HG03442 (cell line): ENCODE measurements at regions not wholly inside any gene's neighbourhood (a gene's known extent, or its start where the extent isn't known, plus 50 kb on each side); places are given as distances from the start of the nearest gene placed in this dataset.
"Not testable (repeated sequence)": the region's sequence is repeated elsewhere in the genome, so short reads cannot be mapped to it uniquely, and the experiment has no call there.

Experiments used
- ATAC-seq: cut with Tn5 transposase; IDR thresholded peaks from one replicate; pipeline ENCODE4 v1.9.1; 2021; ENCODE audit warnings: mild to moderate bottlenecking, moderate library complexity; ENCODE audit not compliant: unreplicated experiment

DNA sequence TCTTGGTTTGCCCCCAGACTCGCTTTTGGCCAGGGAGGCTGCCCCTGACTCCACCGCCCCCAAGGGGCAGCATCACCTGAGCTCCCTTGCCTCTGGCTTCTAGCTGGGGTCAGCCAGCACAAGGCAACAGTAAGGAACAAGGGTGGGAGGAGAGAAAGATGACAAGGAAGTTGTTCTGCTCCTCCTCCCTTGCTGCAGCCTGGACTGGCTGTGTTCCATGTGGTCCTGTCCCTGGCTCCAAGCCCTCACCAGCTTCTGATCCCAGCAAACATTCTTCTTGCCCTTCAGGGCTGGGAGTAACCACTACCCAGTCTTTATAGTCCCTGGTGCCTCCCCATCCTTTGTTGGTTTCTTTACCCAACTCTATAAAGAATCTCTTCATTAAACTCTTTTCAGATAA is 100.3 kb upstream of the SPIN1 start:
- no peak for ATAC-seq

DNA sequence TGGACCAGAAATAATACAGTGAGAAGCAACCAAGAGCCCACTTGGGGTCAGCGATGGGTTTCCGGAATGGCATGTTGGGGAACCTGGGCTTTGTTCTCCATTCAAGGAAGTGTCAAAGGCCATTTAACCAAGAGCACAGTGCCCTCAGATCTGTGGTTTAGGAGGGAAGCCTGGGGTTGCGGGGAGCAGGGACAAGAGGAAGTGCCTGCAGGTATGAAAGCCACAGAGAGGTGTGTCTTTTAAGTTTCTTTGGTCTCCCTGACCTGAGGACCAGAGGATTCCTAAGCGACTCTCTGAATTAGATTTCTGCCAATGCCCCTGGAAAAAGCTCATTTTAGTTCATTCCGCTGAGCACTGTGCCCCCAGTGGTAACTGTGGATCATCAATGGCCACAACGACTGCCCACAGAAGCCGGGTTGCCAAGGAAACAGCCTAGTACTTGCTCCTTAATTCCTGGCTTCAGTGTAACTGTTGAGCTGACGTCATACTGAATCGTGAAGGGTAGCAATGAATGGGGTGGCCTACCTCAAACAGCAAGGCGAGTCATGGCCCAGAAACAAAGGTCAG is 107.3 kb upstream of the SPIN1 start:
- ATAC-seq: no peak

DNA sequence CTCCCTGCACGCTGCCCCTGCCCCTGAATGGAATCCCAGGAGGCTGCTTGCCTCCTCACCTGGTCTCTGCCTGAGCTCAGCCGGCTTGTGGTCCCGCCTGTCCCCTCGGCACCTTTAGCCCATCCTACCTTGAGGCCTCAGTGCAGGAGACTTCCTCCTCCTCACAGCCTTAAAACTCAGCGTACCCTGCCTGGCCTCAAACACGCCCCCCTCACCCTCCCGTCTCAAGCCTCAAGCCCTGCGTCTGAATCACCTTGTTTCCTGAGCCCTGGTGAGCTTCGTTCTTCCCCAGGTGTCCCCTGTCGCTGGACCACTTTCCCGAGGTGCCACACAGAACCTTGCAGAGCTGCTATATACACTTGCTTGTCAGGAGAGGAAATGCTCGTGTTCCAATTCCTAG is 110.2 kb upstream of the SPIN1 start:
- ATAC-seq: no peak

DNA sequence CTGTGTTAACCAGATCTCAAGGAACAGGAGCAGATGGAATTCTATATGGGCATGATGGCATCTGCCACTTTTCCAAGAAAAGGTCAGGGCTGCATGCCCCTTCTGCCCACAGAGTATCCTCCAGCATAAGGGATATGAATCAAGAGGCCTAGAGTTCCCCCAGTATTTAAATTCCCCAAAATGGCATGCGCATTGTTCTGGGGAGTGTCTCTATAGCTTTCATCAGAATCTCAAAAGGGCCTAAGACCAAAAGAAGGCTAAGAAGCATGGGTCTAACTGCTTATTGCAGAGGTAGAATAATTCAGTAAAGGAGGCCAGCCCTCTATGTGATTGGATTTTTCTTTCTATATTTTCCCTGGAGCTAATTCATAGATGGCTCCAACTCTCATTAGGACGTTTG is 114.2 kb upstream of the SPIN1 start:
- no peak for ATAC-seq

DNA sequence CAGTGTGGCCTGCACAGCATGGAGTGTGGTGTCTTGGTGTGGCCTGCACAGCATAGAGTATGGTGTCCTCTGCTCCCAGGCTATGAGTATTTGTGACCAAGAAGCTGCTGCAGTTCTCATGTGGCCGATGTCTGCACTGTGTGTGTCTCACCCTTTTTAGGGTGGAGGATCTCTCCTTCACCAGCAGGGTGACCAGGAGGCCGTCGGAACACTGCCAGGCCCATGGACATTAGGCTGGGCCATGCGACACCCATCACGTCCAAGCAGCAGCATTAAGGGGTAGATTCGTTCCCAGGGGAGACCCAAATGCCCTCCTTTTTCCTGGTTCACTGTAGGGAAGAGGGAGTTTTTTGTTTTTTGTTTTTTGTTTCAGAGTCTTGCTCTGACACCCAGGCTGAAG is 115.3 kb upstream of the SPIN1 start:
- ATAC-seq: no peak

DNA sequence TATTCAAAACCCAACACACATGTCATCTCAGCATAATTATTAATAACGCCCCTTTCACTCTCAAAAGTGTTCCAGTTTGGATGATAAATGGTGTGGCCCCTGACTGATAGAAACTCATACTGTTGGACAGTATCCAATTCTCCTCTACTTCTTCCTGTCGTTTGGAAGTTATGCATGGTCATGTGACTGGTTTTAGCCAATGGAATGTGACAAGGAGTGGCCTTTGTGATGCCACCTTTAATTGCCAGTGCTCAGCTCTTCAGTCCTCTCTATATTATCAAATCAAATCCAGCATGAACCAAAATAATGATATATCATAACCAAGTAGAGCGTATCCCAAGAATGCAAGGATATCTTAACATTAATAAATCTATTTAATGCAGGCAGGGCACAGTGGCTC is 117.8 kb upstream of the SPIN1 start:
- no peak for ATAC-seq

DNA sequence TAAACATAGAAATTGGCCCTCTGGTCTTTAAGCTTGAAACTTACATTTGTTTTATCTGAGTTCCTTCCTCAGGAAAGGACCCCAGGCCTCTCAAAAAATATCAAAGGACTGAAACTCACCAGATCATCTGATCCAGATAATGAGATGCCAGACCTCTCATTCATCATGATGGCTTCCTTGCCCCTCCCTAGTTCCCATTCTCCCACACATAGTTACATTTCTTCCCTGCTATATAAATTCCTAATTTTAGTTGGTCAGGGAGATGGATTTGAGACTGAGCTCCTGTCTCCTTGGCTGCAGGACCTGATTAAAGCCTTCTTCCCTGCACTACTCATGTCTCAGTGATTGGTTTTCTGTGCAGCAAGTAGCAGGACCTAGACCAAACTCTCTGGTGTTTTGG is 119.4 kb upstream of the SPIN1 start:
- ATAC-seq: no peak

DNA sequence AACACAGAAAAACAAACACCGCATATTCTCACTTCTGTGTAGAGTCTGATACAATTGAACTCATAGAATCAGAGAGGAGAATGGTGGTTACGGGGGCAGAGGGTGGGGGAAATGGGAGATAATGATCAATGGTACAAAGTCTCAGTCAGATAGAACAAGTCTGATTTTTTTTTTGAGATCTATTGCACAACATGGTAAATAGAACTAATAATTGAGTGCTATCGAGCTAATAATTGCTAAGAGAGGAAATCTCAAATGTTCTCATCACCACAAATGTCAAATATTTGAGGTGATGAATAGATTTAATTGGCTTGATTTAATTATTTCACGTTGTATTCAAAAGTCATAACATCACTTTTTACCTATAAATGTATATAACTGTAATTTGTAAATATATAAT is 121.0 kb upstream of the SPIN1 start:
- ATAC-seq: no peak

DNA sequence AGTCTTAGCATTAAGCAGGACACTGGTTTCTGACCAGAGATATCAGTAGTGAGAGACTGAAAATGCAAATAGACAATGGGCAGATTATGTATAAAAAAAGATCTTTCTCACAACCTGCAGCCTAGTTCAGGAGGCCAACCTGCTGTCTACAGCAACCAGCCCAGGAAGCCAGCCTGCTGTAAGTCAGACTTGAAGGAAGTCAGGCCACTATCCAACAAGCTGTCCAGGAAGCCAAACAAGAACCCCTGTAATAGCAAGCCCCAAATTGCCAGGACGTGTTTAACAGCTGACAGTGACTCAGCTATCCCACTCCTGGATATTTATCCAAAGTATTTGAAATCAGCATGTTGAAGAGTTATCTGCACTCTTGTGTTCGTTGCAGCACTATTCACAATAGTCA is 121.8 kb upstream of the SPIN1 start:
- ATAC-seq: no peak

DNA sequence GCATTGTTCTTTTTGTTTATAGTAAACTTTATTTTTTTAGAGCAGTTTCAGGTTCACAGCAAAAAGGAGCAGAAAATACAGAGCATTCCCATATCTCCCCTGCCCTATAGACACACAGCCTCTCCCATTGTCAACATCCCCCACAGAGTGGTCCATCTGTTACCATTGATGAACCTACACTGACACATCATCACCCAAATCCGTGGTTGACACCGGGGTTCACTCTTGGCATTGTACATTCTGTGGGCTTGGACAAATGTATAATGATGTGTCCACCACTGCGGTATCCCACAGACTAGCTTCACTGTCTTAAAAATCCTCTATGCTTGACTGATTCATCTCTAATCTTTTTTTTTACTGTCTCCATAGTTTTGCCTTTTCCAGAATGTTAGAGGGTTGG is 120.7 kb upstream of the SPATA31C2 start:
- ATAC-seq: no peak

DNA sequence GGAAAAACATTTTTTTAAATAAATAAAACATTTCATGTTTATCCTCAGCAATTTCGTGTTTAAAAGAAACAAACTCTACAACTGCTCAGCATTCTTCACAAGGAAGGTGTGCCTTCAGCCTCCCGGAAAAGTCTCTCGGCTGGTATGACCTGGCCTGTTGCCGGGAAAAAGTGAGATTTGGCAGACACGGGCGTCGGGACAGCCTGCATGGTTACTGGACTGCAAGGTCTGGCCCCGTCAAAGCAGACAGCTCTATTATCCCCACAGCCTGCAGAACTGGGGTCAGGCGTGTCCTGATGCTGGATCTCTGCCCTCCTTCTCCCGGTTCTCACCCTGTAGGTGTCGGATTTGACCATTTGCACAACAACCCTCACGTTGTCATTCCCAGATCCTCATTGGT is 120.3 kb upstream of the SPATA31C2 start:
- no peak for ATAC-seq

DNA sequence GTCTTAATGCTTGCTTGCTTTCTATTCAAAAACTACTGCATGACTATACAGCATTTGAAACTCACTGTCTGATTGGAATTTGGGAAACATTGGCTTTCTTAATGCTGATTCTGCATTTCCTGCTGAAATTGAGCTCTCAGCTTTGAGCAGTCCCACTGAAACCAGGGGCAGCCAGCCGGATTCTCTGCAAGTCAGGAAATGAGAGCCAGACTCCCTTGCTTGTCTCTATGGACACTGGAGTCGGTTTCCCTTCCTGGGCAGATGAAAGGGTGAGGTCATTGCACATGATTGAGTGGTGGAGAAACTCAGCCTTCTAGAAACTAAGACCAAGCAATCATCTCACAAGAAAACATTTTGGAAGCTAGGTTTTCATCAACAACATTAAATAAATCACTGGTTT is 119.7 kb upstream of the SPATA31C2 start:
- no peak for ATAC-seq

DNA sequence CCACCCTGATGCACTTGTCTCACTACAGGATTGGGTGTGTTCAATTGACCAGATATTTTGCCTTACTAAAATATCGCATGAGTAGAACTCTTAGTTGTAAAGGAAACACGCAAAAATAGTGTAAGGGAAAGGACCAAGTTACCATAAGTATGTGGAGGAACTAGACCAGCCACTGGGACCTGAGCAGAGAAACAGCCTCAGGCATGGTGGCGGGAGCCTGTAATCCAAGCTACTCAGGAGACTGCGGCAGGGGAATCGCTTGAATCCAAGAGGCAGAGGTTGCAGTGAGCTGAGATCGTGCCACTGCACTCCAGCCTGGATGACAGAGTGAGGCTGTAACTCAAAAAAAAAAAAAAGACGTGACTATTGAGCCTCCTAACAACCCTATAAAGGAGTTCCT is 117.9 kb upstream of the SPATA31C2 start:
- no peak for ATAC-seq

DNA sequence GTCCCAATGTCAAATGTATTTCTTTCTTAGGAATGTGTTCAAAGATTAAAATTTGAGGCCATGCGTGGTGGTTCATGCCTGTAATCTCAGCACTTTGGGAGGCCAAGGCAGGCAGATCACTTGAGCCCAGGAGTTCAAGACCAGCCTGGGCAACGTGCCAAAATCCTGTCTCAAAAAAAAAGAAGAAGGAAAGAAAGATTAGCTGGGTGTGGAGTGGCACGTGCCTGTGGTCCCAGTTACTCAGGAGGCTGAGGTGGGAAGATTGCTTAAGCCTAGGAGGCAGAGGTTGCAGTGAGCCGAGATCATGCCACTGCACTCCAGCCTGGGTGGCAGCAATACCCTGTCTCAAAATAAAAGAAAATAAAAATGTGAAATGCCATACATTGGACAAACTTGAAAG is 117.5 kb upstream of the SPATA31C2 start:
- ATAC-seq: not testable (repeated sequence)

DNA sequence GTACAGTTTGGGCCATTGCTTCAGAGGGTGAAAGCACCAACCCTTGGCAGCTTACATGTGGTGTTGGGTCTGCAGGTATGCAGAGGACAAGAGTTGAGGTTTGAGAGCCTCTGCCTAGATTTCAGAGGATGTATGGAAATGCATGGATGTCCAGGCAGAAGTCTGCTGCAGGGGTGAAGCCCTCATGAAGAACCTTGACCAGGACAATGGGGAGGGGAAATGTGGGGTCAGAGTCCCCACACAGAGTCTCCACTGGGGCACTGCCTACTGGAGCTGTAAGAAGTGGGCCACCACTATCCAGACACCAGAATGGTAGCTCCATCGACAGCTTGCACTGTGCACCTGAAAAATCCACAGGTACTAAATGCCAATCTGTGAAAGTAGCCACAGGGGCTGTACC is 113.6 kb upstream of the SPATA31C2 start:
- no peak for ATAC-seq

DNA sequence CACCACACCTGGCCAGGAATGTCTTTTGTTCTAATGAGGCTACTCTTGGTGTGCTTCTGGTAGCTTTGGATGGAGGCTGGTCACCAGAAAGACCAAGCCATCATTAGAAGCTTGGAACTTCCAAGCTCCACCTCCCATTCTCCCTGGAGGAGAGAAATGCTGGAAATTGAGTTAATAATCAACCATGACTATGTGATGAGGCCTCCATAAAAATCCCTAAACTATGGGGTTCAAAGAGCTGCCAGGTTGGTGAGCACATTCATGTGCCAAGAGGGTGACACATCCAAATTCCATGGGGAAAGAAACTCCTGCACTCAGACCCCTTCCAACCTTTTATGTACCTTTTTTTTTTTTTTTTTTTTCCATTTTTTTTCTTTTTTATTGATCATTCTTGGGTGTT is 105.5 kb upstream of the SPATA31C2 start:
- no peak for ATAC-seq

DNA sequence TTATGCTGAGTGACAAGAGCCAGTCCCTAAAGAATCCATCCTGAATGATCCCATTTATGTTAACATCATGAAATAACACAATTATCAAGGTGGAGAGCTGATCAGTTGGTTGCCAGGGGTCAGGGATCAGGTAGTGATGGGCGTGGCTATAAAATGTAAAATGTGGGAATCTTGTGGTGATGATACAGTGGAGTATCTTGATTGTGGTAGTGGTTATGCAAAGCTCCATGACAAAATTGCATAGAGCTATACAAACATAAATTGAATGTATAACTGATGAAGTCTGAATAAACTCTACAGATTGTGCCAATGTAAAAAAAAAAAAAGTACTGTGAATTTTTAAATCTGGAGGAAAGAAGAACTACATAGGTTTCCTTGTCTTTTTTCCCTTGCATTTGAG is 104.6 kb upstream of the SPATA31C2 start:
- no peak for ATAC-seq

DNA sequence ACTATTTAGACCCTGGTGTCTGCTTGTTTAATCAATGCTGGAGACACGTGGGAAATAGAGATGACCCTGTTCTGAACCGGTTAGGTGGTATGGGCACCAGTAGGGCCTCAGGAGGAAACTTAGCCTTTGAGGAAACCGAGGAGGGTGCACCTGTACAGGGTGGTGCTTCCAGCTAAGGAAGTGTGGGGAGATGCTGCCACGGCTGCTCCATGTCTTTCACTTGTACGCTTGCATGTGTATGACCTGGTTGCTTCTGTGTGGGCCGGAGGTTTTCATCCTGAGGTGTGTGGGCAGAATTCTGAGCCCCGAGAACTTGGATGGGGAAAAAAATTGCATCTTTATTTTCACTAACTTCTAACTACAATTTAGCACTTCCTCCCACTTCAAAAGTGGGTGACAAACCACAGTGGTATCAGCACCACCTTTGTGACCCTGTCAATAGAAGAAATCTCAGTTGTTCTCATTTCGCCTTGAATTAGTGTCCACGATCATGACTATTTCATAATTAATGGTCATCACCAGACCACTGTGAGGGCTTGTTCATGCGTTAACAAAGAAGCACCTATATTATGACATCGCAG is 99.8 kb upstream of the SPATA31C2 start:
- ATAC-seq: no peak

DNA sequence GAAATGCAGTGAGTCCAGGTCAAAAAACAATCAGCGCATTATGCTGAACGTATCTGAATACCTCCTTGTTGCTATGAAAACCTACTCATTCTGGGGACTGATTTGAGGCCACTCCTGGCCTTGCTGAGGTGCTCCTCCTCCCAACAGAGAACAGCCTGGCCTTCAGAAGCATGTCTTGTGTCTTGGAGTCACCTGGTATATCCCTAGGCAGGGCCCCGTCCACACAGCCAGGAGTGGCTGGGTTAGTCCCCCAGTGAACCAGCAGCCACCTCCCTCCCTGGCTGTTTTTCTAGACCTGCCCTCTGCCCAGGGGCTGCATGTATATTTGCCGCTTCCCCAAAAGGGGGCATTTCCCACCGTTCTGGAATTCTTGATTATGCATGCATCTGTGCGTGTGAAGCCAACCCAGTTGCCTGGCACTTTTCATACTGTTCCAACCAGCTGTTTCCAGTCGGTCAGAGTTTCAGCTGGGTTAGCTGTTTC is 99.2 kb upstream of the SPATA31C2 start:
- ATAC-seq: no peak

DNA sequence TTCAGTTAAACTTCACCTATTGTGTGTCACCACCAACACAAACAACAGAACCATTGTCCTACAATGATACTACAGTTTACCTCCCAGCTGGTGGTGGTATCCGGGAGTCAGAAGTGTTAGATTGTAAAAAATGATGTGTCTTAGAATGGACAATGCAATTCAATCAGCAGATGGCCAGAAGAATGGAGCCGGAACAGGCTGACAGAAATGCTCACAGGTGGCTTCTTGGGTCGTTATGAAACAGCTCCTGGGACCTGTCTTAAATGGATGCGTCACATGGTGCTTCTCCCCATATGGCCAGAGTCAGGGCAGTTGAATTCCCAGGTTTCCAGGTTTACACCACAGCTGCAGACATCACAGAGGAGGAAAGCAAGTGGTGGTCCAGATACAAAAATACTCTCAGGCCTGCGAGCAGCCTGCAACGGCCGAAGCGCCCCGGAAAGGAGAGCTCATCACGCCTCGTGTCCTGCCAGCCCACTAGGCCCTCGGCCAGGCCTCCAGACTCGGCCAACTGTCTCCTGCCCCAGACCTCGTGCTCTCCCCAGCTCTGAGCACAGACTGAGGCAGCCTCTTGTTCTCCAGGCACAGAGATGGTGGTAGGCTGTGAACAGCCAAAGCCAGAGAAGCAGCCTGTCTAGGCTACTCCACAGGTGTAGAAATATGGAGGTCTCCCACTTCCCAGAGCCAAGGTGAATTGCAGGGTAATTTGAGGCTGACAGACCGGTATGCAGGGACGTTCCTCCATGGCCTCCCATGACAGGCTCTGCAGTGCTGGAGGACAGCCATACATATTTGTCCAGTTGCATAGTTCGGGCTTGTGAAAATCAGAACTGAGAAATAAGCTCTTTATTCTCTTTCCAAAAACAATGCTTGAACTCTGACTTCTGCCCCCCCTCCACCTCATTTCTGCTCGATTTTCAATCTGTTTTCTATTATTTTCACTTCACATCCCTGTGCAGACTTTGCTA is 98.5 kb upstream of the SPATA31C2 start:
- ATAC-seq: no peak

DNA sequence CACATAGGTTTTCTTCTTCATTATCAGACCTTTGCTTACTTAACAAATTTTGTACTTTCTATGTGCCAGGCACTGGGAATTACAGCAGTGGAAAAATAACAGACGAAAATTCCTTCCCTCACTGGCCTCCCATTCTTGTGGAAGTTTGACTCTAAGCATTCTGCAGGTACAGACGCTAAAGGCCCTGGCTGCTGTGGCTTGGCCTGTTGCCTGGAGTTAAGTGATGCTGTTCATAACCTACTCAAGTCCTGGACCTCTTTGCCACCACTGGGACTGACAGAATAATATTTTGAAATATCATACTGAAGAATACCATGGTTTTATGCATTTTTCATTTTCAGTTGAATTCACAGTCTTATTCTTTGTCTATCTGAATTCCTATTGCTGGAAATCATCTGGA is 97.3 kb upstream of the SPATA31C2 start:
- no peak for ATAC-seq

DNA sequence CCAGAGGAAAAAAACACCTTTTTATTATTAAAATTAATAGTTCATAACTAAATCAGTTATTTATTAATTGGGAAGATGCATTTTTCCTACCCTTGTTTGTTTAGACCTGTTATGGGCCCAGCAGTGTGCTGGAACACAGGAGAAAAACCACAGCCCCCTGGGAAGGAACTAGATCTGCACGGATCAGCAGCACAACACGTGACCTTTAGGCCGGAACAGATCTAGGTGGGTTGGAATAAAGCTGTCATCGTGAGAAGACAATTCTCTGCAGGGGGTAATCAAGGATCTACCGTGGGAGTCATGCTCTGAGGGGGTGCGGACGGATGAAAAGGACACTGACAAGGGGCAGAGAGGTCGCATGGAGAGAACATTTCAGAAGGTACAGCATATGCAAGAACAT is 95.8 kb upstream of the SPATA31C2 start:
- ATAC-seq: no peak
